ENCODE measurements at regions not wholly inside any gene's neighbourhood (a gene's known extent, or its start where the extent isn't known, plus 50 kb on each side); places are given as distances from the start of the nearest gene placed in this dataset.
"Not testable (repeated sequence)": the region's sequence is repeated elsewhere in the genome, so short reads cannot be mapped to it uniquely, and the experiment has no call there.

GRCh38 chr1:165965857-165966256 lies 138.4 kb downstream of the UCK2 start:
- no peaks in the 10 kb centered on the region for H3F3A ChIP-seq (ENCODE audit: insufficient read depth, low read depth)
- TF ChIP-seq EZH2 (IDR thresholded peaks at IDR 0.05; ENCODE audit: low read depth), result no peak
- TF ChIP-seq, protein P1, sequence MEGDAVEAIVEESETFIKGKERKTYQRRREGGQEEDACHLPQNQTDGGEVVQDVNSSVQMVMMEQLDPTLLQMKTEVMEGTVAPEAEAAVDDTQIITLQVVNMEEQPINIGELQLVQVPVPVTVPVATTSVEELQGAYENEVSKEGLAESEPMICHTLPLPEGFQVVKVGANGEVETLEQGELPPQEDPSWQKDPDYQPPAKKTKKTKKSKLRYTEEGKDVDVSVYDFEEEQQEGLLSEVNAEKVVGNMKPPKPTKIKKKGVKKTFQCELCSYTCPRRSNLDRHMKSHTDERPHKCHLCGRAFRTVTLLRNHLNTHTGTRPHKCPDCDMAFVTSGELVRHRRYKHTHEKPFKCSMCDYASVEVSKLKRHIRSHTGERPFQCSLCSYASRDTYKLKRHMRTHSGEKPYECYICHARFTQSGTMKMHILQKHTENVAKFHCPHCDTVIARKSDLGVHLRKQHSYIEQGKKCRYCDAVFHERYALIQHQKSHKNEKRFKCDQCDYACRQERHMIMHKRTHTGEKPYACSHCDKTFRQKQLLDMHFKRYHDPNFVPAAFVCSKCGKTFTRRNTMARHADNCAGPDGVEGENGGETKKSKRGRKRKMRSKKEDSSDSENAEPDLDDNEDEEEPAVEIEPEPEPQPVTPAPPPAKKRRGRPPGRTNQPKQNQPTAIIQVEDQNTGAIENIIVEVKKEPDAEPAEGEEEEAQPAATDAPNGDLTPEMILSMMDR (conservative IDR thresholded peaks at IDR 0.05), result no peak
- CTCF ChIA-PET, result no interaction called here
- intact Hi-C loops (cut with micrococcal nuclease; ENCODE audit: unreplicated experiment), result no loop called here
- no peaks in the 10 kb centered on the region for H3K9me2 ChIP-seq (ENCODE audit: insufficient read depth)
- POLR2A ChIA-PET (ENCODE audit: unreplicated experiment), result no interaction called here
- no peak overlapping the region for H3K4me3 ChIP-seq
- no peak overlapping the region for H3K27ac ChIP-seq
- H3K36me3 ChIP-seq (ENCODE audit: low read depth), result no peaks in the 10 kb centered on the region
- H2AFZ ChIP-seq, result no peak overlapping the region
- no peaks in the 10 kb centered on the region for H3K27me3 ChIP-seq (ENCODE audit: insufficient read depth, low read depth)
- H3K4me2 ChIP-seq, result no peak overlapping the region
- no peaks in the 10 kb centered on the region for H3K79me2 ChIP-seq (ENCODE audit: low read depth)
- no peak for DNase-seq
- H3K4me1 ChIP-seq (replicated peaks; ENCODE audit: insufficient read depth), result no peaks in the 10 kb centered on the region
- BruUV-seq (replicated peaks), result no TSS peak
- no peaks in the 10 kb centered on the region for H3K9me3 ChIP-seq (ENCODE audit: insufficient read depth, low read depth)
- H4K20me1 ChIP-seq (ENCODE audit: insufficient read depth), result no peaks in the 10 kb centered on the region

GRCh38 chr1:165969366-165969765 lies 142.0 kb downstream of the UCK2 start:
- H3K4me1 ChIP-seq (replicated peaks; ENCODE audit: insufficient read depth); H3K27me3 ChIP-seq (ENCODE audit: insufficient read depth, low read depth); H4K20me1 ChIP-seq (ENCODE audit: insufficient read depth); DNase-seq; H2AFZ ChIP-seq; BruUV-seq (replicated peaks); CTCF ChIA-PET; H3K4me3 ChIP-seq; H3K9me3 ChIP-seq (ENCODE audit: insufficient read depth, low read depth); H3K79me2 ChIP-seq (ENCODE audit: low read depth); H3K36me3 ChIP-seq (ENCODE audit: low read depth); H3K9me2 ChIP-seq (ENCODE audit: insufficient read depth); intact Hi-C loops (cut with micrococcal nuclease; ENCODE audit: unreplicated experiment); H3F3A ChIP-seq (ENCODE audit: insufficient read depth, low read depth); H3K27ac ChIP-seq; POLR2A ChIA-PET (ENCODE audit: unreplicated experiment); H3K4me2 ChIP-seq: not testable (repeated sequence)

- Histone ChIP-seq H2AFZ (no peak overlapping the region), H4K20me1 (ENCODE audit: insufficient read depth) (no peaks in the 10 kb centered on the region), H3F3A (ENCODE audit: insufficient read depth, low read depth) (no peaks in the 10 kb centered on the region), H3K4me2 (no peak overlapping the region), H3K27me3 (ENCODE audit: insufficient read depth, low read depth) (no peaks in the 10 kb centered on the region), H3K79me2 (ENCODE audit: low read depth) (no peaks in the 10 kb centered on the region), H3K9me2 (ENCODE audit: insufficient read depth) (no peaks in the 10 kb centered on the region), H3K36me3 (ENCODE audit: low read depth) (no peaks in the 10 kb centered on the region), H3K9me3 (ENCODE audit: insufficient read depth, low read depth) (no peaks in the 10 kb centered on the region), H3K4me3 (no peak overlapping the region), H3K27ac (no peak overlapping the region), H3K4me1 (replicated peaks; ENCODE audit: insufficient read depth) (no peaks in the 10 kb centered on the region)
- CTCF ChIA-PET, result no interaction called here
- no peak for DNase-seq
- POLR2A ChIA-PET (ENCODE audit: unreplicated experiment), result no interaction called here
- no TSS peak for BruUV-seq (replicated peaks)
- no peak for TF ChIP-seq EZH2 (IDR thresholded peaks at IDR 0.05; ENCODE audit: low read depth)
- TF ChIP-seq, protein P1 (conservative IDR thresholded peaks at IDR 0.05), result no peak
- intact Hi-C loops (cut with micrococcal nuclease; ENCODE audit: unreplicated experiment), result no loop called here
Measured at GRCh38 chr1:165974598-165975131, 147.3 kb downstream of the UCK2 start.

GRCh38 chr1:165988275-165988674 lies 160.9 kb downstream of the UCK2 start:
- Histone ChIP-seq H4K20me1 (ENCODE audit: insufficient read depth) (no peaks in the 10 kb centered on the region), H3K9me2 (ENCODE audit: insufficient read depth) (no peaks in the 10 kb centered on the region), H3K4me2 (no peak overlapping the region), H3F3A (ENCODE audit: insufficient read depth, low read depth) (no peaks in the 10 kb centered on the region), H3K79me2 (ENCODE audit: low read depth) (no peaks in the 10 kb centered on the region), H2AFZ (no peak overlapping the region), H3K4me3 (no peak overlapping the region), H3K36me3 (ENCODE audit: low read depth) (no peaks in the 10 kb centered on the region), H3K27me3 (ENCODE audit: insufficient read depth, low read depth) (peaks cover 5% of the 10 kb centered on the region; the same call in 1 of the 2 replicates), H3K4me1 (replicated peaks; ENCODE audit: insufficient read depth) (no peaks in the 10 kb centered on the region), H3K27ac (no peak overlapping the region), H3K9me3 (ENCODE audit: insufficient read depth, low read depth) (no peaks in the 10 kb centered on the region)
- ChIA-PET CTCF (no interaction called here), POLR2A (ENCODE audit: unreplicated experiment) (no interaction called here)
- DNase-seq, result no peak
- TF ChIP-seq, protein P1 (conservative IDR thresholded peaks at IDR 0.05), result no peak
- no peak for TF ChIP-seq EZH2 (IDR thresholded peaks at IDR 0.05; ENCODE audit: low read depth)
- BruUV-seq (replicated peaks), result no TSS peak
- intact Hi-C loops (cut with micrococcal nuclease; ENCODE audit: unreplicated experiment), result no loop called here
